ENCODE measurements at regions not wholly inside any gene's neighbourhood (a gene's known extent, or its start where the extent isn't known, plus 50 kb on each side); places are given as distances from the start of the nearest gene placed in this dataset.

- ChIA-PET POLR2A (no interaction called here), CTCF (no interaction called here)
- no peak for TF ChIP-seq MYC (IDR thresholded peaks at IDR 0.05; ENCODE audit: low read depth, low read length)
- no peak for TF ChIP-seq EZH2 (IDR thresholded peaks at IDR 0.05; ENCODE audit: borderline replicate concordance, low read depth, low read length, severe bottlenecking)
- TF ChIP-seq JUN (IDR thresholded peaks at IDR 0.05; ENCODE audit: borderline replicate concordance, insufficient read depth, insufficient read length, low read depth): no peak
- no peak for TF ChIP-seq POLR2A (IDR thresholded peaks at IDR 0.05; ENCODE audit: low read depth, low read length)
- TF ChIP-seq, protein P1, sequence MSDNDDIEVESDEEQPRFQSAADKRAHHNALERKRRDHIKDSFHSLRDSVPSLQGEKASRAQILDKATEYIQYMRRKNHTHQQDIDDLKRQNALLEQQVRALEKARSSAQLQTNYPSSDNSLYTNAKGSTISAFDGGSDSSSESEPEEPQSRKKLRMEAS (IDR thresholded peaks at IDR 0.05; ENCODE audit: insufficient read depth, insufficient read length): no peak
- no peak for TF ChIP-seq GATA2 (IDR thresholded peaks at IDR 0.05; ENCODE audit: insufficient read depth, insufficient read length, low read depth, low read length)
- no peak for TF ChIP-seq CTCF (IDR thresholded peaks at IDR 0.05; ENCODE audit: extremely low read depth in 1 of 2, insufficient read depth in 1 of 2, low read depth in 1 of 2, low read length in 2 of 2)
- dilution Hi-C loops (cut with MboI; ENCODE audit: extremely low pct_ligation_motif_present, low sequenced_read_pairs): no loop called here
- no peak overlapping the region for H3K9ac ChIP-seq (replicated peaks; ENCODE audit: extremely low read depth, insufficient read depth, low read length)
- no peaks in the 10 kb centered on the region for H3K9me1 ChIP-seq (replicated peaks; ENCODE audit: control insufficient read depth, extremely low read depth, insufficient read depth, low read length)
- H3K27me3 ChIP-seq (ENCODE audit: control insufficient read depth in 2 of 2, insufficient read depth in 2 of 2, low read length in 2 of 2): no peaks in the 10 kb centered on the region
- no peaks in the 10 kb centered on the region for H3K4me1 ChIP-seq (ENCODE audit: control insufficient read depth, extremely low read depth, insufficient read depth, low read length)
- no peak for FAIRE-seq
- H3K79me2 ChIP-seq (ENCODE audit: control insufficient read depth, insufficient read depth, low read length): no peaks in the 10 kb centered on the region
- intact Hi-C loops (cut with micrococcal nuclease): no loop called here
- H3K4me2 ChIP-seq (ENCODE audit: insufficient read depth, low read length): no peak overlapping the region
- no peaks in the 10 kb centered on the region for H4K20me1 ChIP-seq (replicated peaks; ENCODE audit: control insufficient read depth, extremely low read depth, insufficient read depth, low read length)
- no peak for DNase-seq (ENCODE audit: low read depth, low spot score)
- H3K27ac ChIP-seq (ENCODE audit: insufficient read depth, low read depth, low read length): no peak overlapping the region
- no peak overlapping the region for H3K4me3 ChIP-seq (replicated peaks in 1 of 3; ENCODE audit: insufficient read depth in 1 of 3, low read depth in 1 of 3, low read length in 3 of 3)
- no TSS peak for BruUV-seq (replicated peaks)
- H2AFZ ChIP-seq (ENCODE audit: low read depth, low read length): no peak overlapping the region
- peaks cover 2% of the 10 kb centered on the region for H3K9me3 ChIP-seq (replicated peaks; ENCODE audit: control insufficient read depth, insufficient read depth, low read length)
- no peaks in the 10 kb centered on the region for H3K36me3 ChIP-seq (ENCODE audit: control insufficient read depth in 2 of 2, extremely low read depth in 1 of 2, insufficient read depth in 2 of 2, low read length in 2 of 2)
Observed at GRCh38 chr14:99038431-99038820, 233.6 kb downstream of the BCL11B start.
